ENCODE measurements at regions not wholly inside any gene's neighbourhood (a gene's known extent, or its start where the extent isn't known, plus 50 kb on each side); places are given as distances from the start of the nearest gene placed in this dataset.

DNA sequence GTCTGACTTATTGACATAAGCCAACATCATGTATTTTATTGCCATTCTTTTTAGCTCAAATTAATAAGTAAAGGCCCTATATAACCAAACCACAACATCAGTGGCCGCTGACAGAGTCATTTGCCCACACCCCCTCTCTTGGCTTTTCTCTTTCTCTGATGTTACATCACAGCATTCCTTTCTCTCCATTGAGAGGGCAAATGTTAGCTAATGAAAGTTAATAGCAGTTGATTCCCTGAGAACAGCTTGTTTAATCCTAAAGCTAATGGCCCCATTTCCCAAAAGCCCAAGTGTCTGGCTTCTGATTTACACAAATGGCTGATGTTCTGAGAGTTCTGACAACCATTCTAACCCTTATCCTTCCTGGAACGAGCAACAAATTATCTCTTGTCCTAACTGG lies 308.8 kb downstream of the SNAPC1 start:
- TF ChIP-seq, protein P1, sequence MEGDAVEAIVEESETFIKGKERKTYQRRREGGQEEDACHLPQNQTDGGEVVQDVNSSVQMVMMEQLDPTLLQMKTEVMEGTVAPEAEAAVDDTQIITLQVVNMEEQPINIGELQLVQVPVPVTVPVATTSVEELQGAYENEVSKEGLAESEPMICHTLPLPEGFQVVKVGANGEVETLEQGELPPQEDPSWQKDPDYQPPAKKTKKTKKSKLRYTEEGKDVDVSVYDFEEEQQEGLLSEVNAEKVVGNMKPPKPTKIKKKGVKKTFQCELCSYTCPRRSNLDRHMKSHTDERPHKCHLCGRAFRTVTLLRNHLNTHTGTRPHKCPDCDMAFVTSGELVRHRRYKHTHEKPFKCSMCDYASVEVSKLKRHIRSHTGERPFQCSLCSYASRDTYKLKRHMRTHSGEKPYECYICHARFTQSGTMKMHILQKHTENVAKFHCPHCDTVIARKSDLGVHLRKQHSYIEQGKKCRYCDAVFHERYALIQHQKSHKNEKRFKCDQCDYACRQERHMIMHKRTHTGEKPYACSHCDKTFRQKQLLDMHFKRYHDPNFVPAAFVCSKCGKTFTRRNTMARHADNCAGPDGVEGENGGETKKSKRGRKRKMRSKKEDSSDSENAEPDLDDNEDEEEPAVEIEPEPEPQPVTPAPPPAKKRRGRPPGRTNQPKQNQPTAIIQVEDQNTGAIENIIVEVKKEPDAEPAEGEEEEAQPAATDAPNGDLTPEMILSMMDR (IDR thresholded peaks at IDR 0.05), result no peak
- TF ChIP-seq POLR2A (IDR thresholded peaks at IDR 0.05), result no peak

All from body of pancreas (tissue), 4 donors.